Gastroesophageal sphincter (tissue), 3 donors: ENCODE measurements at regions not wholly inside any gene's neighbourhood (a gene's known extent, or its start where the extent isn't known, plus 50 kb on each side); places are given as distances from the start of the nearest gene placed in this dataset.

Experiments
- CTCF ChIP-seq, 4 experiments: fragments of 200-600 bp in 2 of 4; fragments of 450-650 bp in 2 of 4; sonication (generic) in 1 of 4; IDR thresholded peaks; one replicate each; pipeline ENCODE4 v1.5.1; 2017 to 2019; ENCODE audit warnings: antibody characterized with exemption in 4 of 4, mild to moderate bottlenecking in 2 of 4, moderate library complexity in 2 of 4
- EP300 ChIP-seq: sonication (generic); formaldehyde crosslinking; IDR thresholded peaks from one replicate; pipeline ENCODE4 v1.6.1; 2017; ENCODE audit warnings: antibody characterized with exemption, mild to moderate bottlenecking
- POLR2A ChIP-seq, 2 donors: fragments of 450-650 bp; IDR thresholded peaks; one replicate each; pipeline ENCODE4 v1.6.1; 2017; ENCODE audit warnings: antibody characterized with exemption in 2 of 2, mild to moderate bottlenecking in 2 of 2, moderate library complexity in 1 of 2
- POLR2AphosphoS5 ChIP-seq: sonication (generic); formaldehyde crosslinking; IDR thresholded peaks from one replicate; pipeline ENCODE4 v1.6.1; 2017; ENCODE audit warnings: antibody characterized with exemption

- TF ChIP-seq POLR2A (IDR thresholded peaks at IDR 0.05) (no peak), CTCF (IDR thresholded peaks at IDR 0.05) (no peak), EP300 (no peak), POLR2AphosphoS5 (no peak)
These were observed 79.5 kb upstream of the FAM169A start for GRCh38 chr5:74945561-74946165.
